H9 (cell line): ENCODE measurements at regions not wholly inside any gene's neighbourhood (a gene's known extent, or its start where the extent isn't known, plus 50 kb on each side); places are given as distances from the start of the nearest gene placed in this dataset.

Experiments
- DNase-seq: peaks from one replicate; pipeline ENCODE4 v3.0.0-alpha.2; 2017
- H2AFZ ChIP-seq: one replicate; pipeline ENCODE4 v1.6.1; 2013; ENCODE audit warnings: mild to moderate bottlenecking, low read length, control low read depth, moderate library complexity
- H2AK5ac ChIP-seq: 2 replicates; pipeline ENCODE4 v1.6.1; 2013; ENCODE audit warnings: low read length, control low read depth, mixed read lengths; ENCODE audit not compliant: insufficient read length
- H2BK120ac ChIP-seq: one replicate; pipeline ENCODE4 v1.6.1; 2013; ENCODE audit warnings: low read depth, mild to moderate bottlenecking, low read length, control low read depth, inconsistent platforms; ENCODE audit not compliant: poor library complexity, severe bottlenecking
- H2BK12ac ChIP-seq: 2 replicates; pipeline ENCODE4 v1.6.1; 2013; ENCODE audit warnings: low read length, control low read depth, mixed read lengths, low read depth; ENCODE audit not compliant: insufficient read length
- H2BK15ac ChIP-seq: 2 replicates; pipeline ENCODE4 v1.6.1; 2013; ENCODE audit warnings: low read depth, low read length, control low read depth
- H2BK20ac ChIP-seq: one replicate; pipeline ENCODE4 v1.6.1; 2013; ENCODE audit warnings: low read depth, mild to moderate bottlenecking, low read length, control low read depth, inconsistent platforms; ENCODE audit not compliant: poor library complexity, severe bottlenecking
- H2BK5ac ChIP-seq: 2 replicates; pipeline ENCODE4 v1.6.1; 2013; ENCODE audit warnings: low read length, control low read depth, mixed read lengths; ENCODE audit not compliant: insufficient read length
- H3K14ac ChIP-seq: 2 replicates; pipeline ENCODE4 v1.6.1; 2013; ENCODE audit warnings: low read length, control low read depth; ENCODE audit not compliant: insufficient read depth
- H3K18ac ChIP-seq: 2 replicates; pipeline ENCODE4 v1.6.1; 2013; ENCODE audit warnings: low read depth, mild to moderate bottlenecking, mixed read lengths, low read length, control low read depth; ENCODE audit not compliant: insufficient read length
- H3K23ac ChIP-seq: 2 replicates; pipeline ENCODE4 v1.6.1; 2013; ENCODE audit warnings: low read length, control low read depth, mixed read lengths, low read depth; ENCODE audit not compliant: insufficient read length
- H3K23me2 ChIP-seq: 2 replicates; pipeline ENCODE4 v1.6.1; 2013; ENCODE audit warnings: low read depth, mild to moderate bottlenecking, mixed read lengths, low read length, control low read depth; ENCODE audit not compliant: insufficient read length, poor library complexity, severe bottlenecking
- H3K27ac ChIP-seq: 2 replicates; pipeline ENCODE4 v1.5.1; 2013; ENCODE audit warnings: low read length, control low read depth, mixed read lengths, low read depth; ENCODE audit not compliant: insufficient read length
- H3K27me3 ChIP-seq: 2 replicates; pipeline ENCODE4 v1.6.1; 2013; ENCODE audit warnings: low read length, control low read depth, inconsistent platforms; ENCODE audit not compliant: insufficient read depth
- H3K4ac ChIP-seq: 2 replicates; pipeline ENCODE4 v1.6.1; 2013; ENCODE audit warnings: low read depth, mild to moderate bottlenecking, control low read depth, inconsistent platforms, low read length, moderate library complexity
- H3K4me1 ChIP-seq: 2 replicates; pipeline ENCODE4 v1.6.1; 2013; ENCODE audit warnings: low read length, control low read depth, inconsistent platforms; ENCODE audit not compliant: insufficient read depth
- H3K4me2 ChIP-seq: 2 replicates; pipeline ENCODE4 v1.6.1; 2013; ENCODE audit warnings: low read length, control low read depth, mixed read lengths; ENCODE audit not compliant: insufficient read length, insufficient read depth
- H3K56ac ChIP-seq: 2 replicates; pipeline ENCODE4 v1.6.1; 2013; ENCODE audit warnings: low read depth, mild to moderate bottlenecking, mixed read lengths, low read length, control low read depth; ENCODE audit not compliant: insufficient read length
- H3K79me1 ChIP-seq: 2 replicates; pipeline ENCODE4 v1.6.1; 2013; ENCODE audit warnings: low read depth, mild to moderate bottlenecking, moderate library complexity, low read length, control low read depth, inconsistent platforms; ENCODE audit not compliant: insufficient read depth, poor library complexity, severe bottlenecking
- H3K79me2 ChIP-seq: 2 replicates; pipeline ENCODE4 v1.6.1; 2013; ENCODE audit warnings: low read length, control low read depth, inconsistent platforms; ENCODE audit not compliant: insufficient read depth
- H3K9ac ChIP-seq: 2 replicates; pipeline ENCODE4 v1.6.1; 2013; ENCODE audit warnings: low read length, control low read depth, mixed read lengths; ENCODE audit not compliant: insufficient read length; ENCODE audit errors: extremely low read depth
- H3K9me3 ChIP-seq: one replicate; pipeline ENCODE4 v1.6.1; 2013; ENCODE audit warnings: low read depth, low read length, inconsistent platforms; ENCODE audit not compliant: control insufficient read depth
- H3T11ph ChIP-seq: one replicate; pipeline ENCODE4 v1.6.1; 2013; ENCODE audit warnings: mild to moderate bottlenecking, low read length, control low read depth, inconsistent platforms
- H4K20me1 ChIP-seq: one replicate; pipeline ENCODE4 v1.6.1; 2013; ENCODE audit not compliant: control insufficient read depth, insufficient read length, insufficient read depth
- H4K5ac ChIP-seq: 2 replicates; pipeline ENCODE4 v1.6.1; 2013; ENCODE audit warnings: low read depth, mild to moderate bottlenecking, mixed read lengths, low read length, control low read depth; ENCODE audit not compliant: insufficient read length
- H4K8ac ChIP-seq: replicated peaks from 2 replicates; pipeline ENCODE4 v1.6.1; 2013; ENCODE audit warnings: low read length, control low read depth, mixed read lengths, low read depth; ENCODE audit not compliant: insufficient read length
- H4K91ac ChIP-seq: 2 replicates; pipeline ENCODE4 v1.6.1; 2013; ENCODE audit warnings: low read depth, mild to moderate bottlenecking, moderate library complexity, mixed read lengths, low read length, control low read depth; ENCODE audit not compliant: insufficient read length
- H3K27ac Mint-ChIP-seq, 3 experiments: 2 replicates in 2 of 3; 3 replicates in 1 of 3; pipeline ENCODE4 v1.8.0; 2020 to 2021; ENCODE audit warnings: mixed read lengths in 3 of 3, mild to moderate bottlenecking in 1 of 3, moderate library complexity in 1 of 3
- H3K27me3 Mint-ChIP-seq: 2 replicates; pipeline ENCODE4 v1.8.0; 2021; ENCODE audit warnings: low read depth, mild to moderate bottlenecking, moderate library complexity, mixed read lengths
- H3K36me3 Mint-ChIP-seq, 3 experiments: 2 replicates in 2 of 3; 3 replicates in 1 of 3; pipeline ENCODE4 v1.8.0; 2020 to 2021; ENCODE audit warnings: low read depth in 3 of 3, mixed read lengths in 3 of 3; ENCODE audit not compliant: insufficient read depth in 1 of 3
- H3K4me1 Mint-ChIP-seq, 2 experiments: 2 replicates each; pipeline ENCODE4 v1.8.0; 2020; ENCODE audit warnings: mixed read lengths in 2 of 2
- H3K4me3 Mint-ChIP-seq, 2 experiments: 2 replicates in 1 of 2; 3 replicates in 1 of 2; pipeline ENCODE4 v1.8.0; 2020 to 2021; ENCODE audit warnings: mild to moderate bottlenecking in 2 of 2, mixed read lengths in 2 of 2, moderate library complexity in 1 of 2
- H3K9me3 Mint-ChIP-seq, 2 experiments: 2 replicates in 1 of 2; 3 replicates in 1 of 2; pipeline ENCODE4 v1.8.0; 2020; ENCODE audit warnings: mild to moderate bottlenecking in 2 of 2, mixed read lengths in 2 of 2, moderate library complexity in 1 of 2
- CTCF ChIP-seq: fragments of 200-600 bp; sonication (generic); conservative IDR thresholded peaks from 3 replicates; pipeline ENCODE4 v1.8.0; 2021; ENCODE audit warnings: antibody characterized with exemption, mild to moderate bottlenecking
- WGBS: extraction: QIAGEN DNeasy Blood & Tissue Kit; methylation state at CpG from one replicate; pipeline ENCODE4 v1.1.7; 2013; ENCODE audit warnings: missing lambda C conversion rate, low lambda C conversion rate, mixed read lengths; ENCODE audit not compliant: insufficient read length; ENCODE audit errors: extremely low coverage; 5-methylcytosine and 5-hydroxymethylcytosine counted together

GRCh38 chr4:180280726-180281297 lies 1962.4 kb upstream of the TENM3 start:
- no peak for DNase-seq
- Histone ChIP-seq H3K56ac (no peak overlapping the region), H4K91ac (no peak overlapping the region), H2BK5ac (no peak overlapping the region), H2BK12ac (no peak overlapping the region), H3K23ac (no peak overlapping the region), H3K79me1 (no peaks in the 10 kb centered on the region), H4K20me1 (no peaks in the 10 kb centered on the region), H3T11ph (no peak overlapping the region), H3K4me2 (no peak overlapping the region), H2BK120ac (no peak overlapping the region), H3K9me3 (no peaks in the 10 kb centered on the region), H3K4ac (no peak overlapping the region), H2AK5ac (no peak overlapping the region), H3K79me2 (no peaks in the 10 kb centered on the region), H3K23me2 (no peaks in the 10 kb centered on the region), H3K18ac (no peak overlapping the region), H3K14ac (no peak overlapping the region), H3K9ac (no peak overlapping the region), H2AFZ (no peak overlapping the region), H3K4me1 (no peaks in the 10 kb centered on the region), H2BK15ac (no peak overlapping the region), H4K8ac (no peak overlapping the region), H3K27ac (no peak overlapping the region), H2BK20ac (no peak overlapping the region), H4K5ac (no peak overlapping the region), H3K27me3 (no peaks in the 10 kb centered on the region)
- Mint-ChIP-seq H3K27me3 (no peaks in the 10 kb centered on the region), H3K4me3 (no peak overlapping the region), H3K36me3 (no peaks in the 10 kb centered on the region), H3K27ac (peak overlapping the region in 1 of 3 experiments; percentile 13; a peak in 1 of 7 replicates), H3K4me1 (no peaks in the 10 kb centered on the region), H3K9me3 (no peaks in the 10 kb centered on the region)
- no CpG with 5 or more reads among the region's 6 CpGs for WGBS
- TF ChIP-seq CTCF, result no peak
